ENCODE measurements at regions not wholly inside any gene's neighbourhood (a gene's known extent, or its start where the extent isn't known, plus 50 kb on each side); places are given as distances from the start of the nearest gene placed in this dataset.

- TF ChIP-seq CTCF (IDR thresholded peaks at IDR 0.05) (no peak), POLR2A (IDR thresholded peaks at IDR 0.05) (no peak)
Measured at GRCh38 chr4:81366779-81367178, 104.9 kb downstream of the RASGEF1B start.
